ENCODE measurements at regions not wholly inside any gene's neighbourhood (a gene's known extent, or its start where the extent isn't known, plus 50 kb on each side); places are given as distances from the start of the nearest gene placed in this dataset.
A peak's percentile ranks its signal among the peaks of the same experiment; 100 is the strongest.

DNA sequence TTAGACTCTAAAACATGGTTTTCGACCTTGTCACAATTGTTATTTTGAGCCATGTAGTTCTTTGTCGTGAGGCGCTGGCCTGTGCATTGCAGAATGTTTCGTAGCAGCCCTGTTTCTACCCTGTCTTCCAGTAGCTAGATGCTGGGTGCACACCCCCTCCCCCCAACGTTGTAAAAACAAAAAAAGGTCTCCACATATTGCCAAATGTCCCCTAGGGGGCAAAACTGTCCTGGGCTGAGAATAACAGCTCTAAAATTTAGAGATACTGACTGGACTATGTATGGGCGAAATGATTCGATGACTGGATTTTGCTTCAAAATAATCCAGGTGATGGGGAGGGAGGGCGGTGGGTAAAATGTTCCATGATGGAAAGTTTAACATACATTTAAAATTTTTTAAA lies 126.1 kb upstream of the FUT8 start:
- peak in 1 of 2 donors; percentile 45 for DNase-seq

GRCh38 chr14:65287264-65288131 lies 125.0 kb upstream of the FUT8 start:
- peak; percentile 54 to 69 for DNase-seq

DNA sequence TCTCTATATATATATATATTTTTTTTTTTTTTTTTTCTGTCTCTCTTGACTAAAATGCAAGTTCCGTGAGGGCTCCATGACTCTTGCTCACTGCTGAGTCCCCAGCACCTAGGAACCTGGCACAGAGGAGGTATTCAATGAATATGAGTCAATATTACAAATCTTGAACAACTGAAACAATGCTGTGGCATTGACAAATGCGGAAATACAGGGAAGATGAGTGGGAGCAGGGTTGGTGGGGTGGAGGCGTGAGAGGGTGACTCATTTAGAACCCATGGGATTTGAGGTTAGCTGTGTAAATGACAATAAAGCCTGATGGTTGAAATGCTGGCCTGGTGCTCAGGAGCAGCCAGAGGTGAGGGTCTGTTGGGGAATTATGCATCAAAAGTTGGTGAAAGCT lies 121.7 kb upstream of the FUT8 start:
- no peak for DNase-seq

DNA sequence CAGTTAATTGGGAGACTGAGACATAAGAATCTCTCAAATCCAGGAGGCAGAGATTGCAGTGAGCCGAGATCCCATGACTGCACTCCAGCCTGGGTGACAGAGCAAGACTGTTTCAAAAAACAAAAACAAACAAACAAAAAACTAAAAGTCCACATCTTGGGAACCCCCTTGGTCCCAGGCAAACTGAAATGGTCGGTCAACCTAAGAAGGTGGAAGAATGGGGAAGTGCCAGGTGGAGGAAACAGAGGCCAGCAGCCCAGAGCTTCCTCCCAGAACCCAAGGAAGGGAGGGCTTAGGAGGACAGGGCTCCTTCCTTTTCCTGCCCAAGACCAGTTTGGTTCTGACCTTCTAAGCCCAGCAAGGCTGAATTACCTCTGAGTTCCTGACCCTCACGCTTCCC lies 121.0 kb upstream of the FUT8 start:
- DNase-seq = no peak

DNA sequence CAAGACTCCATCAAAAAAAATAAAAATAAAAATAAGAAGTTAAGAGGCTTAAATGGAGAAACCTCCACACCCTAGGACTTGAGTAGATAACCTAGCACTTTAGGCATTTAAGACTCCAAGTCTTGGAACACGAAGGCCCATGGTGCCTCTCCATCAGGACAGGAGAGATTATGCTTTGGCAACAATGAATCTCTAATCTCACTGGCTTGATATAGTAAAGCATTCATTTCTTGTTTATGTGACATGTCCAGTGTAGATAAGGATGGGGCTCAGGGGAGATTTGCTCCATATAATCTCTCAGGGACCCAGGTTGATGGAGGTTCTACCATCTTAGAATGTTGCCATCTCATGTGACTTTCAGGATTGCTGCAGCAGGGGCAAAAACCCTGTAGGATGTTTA lies 117.7 kb upstream of the FUT8 start:
- DNase-seq = no peak

DNA sequence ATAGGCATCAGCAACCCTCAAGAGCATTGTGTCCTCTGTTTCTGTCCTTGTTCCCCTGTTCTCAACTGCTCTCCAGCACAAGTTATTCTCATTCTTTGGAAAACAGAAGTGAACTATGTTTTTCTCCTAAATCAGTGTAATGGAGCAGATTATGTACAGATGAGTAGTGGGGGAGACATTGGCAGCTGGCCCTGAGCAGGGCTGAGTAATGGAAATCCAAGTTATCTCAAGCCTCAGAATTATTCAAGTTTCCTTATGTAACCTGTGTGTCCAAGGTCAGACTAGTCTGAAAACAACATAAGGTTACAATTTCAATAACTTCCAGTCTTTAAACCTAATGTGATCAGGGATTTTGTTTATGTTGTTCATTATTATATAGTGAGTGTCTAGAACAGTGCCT lies 116.1 kb upstream of the FUT8 start:
- no peak for DNase-seq

DNA sequence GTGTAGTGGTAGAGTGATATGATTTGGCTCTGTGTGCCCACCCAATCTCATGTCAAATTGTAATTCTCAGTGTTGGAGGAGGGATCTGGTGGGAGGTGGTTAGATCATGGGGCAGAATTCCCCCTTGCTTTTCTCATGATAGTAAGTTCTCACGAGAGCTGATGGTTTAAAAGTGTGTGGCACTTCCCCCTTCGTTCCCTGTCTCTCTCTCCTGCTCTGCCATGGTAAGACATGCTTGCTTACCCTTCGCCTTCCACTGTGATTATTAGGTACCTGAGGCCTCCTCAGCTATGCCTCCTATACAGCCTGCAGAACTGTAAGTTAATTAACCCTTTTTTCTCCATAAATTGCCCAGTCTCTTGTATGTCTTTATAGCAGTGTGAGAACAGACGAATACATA lies 115.7 kb upstream of the FUT8 start:
- DNase-seq = no peak

GRCh38 chr14:65297744-65298143 lies 114.8 kb upstream of the FUT8 start:
- no peak for DNase-seq

- DNase-seq = no peak
Observed at GRCh38 chr14:65299826-65300225, 112.7 kb upstream of the FUT8 start.

GRCh38 chr14:65301862-65302539 lies 110.5 kb upstream of the FUT8 start:
- DNase-seq = no peak

GRCh38 chr14:65302571-65303189 lies 109.8 kb upstream of the FUT8 start:
- no peak for DNase-seq

- no peak for DNase-seq
Observed at GRCh38 chr14:65303190-65303898, 109.2 kb upstream of the FUT8 start.

DNA sequence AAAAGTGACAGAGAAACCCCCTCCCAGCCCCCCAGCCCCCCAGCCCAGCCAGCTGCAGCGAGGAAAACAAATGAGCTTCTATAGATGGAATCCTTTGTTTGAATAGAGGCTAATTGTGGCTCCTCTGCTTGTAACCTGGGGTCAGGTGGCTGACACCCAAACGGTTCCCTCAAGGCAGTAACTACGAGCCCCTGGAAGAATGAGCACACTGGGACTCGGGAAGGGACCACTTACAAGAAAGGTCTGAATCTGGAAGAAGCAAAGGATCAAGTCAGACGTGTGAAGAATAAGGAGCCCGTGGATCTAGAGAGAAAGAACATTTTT lies 108.7 kb upstream of the FUT8 start:
- no peak for DNase-seq

DNA sequence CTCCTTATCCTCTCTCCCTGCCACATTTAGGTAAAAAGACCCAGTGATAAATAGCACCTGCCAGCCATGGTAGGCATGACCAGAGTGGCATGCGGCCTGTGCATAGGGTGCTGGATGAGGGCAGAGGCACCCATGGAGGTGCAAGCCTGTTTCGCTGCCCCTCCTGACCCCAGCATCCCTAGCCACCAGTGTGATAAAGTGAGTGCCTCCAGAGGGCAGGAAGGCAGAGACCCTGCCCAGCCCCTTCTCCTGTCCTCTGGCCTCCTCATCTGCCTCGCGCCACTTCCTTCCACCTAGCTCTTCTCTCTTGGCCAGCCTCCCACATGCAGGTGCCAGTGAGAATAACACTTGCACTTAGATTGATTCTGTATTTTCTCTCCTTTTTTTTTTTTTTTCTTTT lies 108.3 kb upstream of the FUT8 start:
- DNase-seq = no peak

DNA sequence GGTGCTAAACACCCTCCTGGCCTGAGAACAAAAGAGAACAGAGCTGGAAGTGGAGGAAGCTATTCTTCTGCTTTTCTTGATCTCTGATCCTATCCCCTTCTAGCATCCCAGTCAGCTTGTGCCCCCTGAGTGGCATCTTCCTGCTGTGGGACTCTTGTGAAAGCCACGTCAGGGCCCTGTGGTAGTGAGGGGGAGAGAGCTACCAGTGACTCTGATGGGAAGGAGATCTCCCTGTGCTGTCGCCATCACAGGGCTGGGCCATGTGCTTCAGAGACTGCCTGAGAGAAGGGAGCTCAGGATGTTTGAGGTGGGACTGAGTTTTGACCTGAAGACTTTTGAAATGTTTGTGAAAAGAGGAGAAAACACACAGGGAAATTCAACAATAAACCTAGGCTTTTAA lies 107.6 kb upstream of the FUT8 start:
- no peak for DNase-seq

DNA sequence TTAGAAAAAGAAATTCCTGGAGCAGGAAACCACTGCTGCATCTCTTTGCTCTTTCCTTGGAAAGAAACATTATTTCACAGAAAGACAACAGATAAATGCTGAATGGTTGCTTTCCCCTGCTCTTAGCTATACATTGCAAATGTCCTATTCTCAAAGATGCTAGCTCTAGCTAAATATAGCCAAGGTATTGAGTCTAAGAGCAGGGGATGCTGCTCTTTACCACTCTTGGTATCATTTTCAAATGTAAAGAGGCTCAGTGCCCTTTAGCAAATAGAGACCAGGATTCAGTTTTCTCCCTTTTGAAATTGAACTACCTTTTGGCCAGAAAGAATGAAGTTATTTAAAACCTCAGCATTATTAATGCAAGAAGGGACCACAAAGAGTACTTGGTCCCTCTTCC lies 104.0 kb upstream of the FUT8 start:
- no peak for DNase-seq

DNA sequence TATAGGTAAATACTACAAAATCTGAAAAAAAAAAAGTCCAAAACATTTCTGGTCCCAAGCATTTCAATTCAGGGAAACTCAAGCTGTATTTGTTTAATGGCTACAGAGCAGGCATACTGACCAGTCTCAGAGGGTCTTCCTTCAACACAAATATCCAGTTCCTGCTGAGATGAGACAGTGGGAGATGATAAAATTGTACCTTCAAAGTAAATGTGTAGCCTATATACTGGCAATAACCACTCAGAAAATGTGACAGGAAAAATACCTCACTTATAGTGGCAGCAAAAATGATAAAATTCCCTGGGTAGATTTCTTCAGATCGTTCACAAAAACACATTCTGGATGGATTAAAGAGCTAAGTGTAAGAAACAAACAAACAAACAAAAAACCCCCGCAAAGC lies 102.0 kb upstream of the FUT8 start:
- DNase-seq = no peak

DNA sequence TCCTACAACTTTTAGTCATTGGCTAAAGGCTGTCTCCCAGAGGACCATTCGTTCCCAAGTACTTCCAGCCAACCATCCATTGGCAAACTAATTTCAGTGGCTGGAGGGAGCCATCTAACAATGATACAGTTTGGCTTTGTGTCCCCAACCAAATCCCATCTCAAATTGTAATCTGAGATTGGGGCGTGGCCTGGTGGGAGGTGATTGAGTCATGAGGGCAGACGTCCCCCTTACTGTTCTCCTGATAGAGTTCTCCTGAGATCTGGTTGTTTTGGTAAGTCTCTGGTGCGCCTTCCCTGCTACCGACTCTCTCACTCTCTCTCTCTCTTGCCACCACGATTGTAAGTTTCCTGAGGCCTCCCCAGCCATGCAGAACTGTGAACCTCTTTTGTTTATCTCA lies 99.7 kb upstream of the FUT8 start:
- no peak for DNase-seq

DNA sequence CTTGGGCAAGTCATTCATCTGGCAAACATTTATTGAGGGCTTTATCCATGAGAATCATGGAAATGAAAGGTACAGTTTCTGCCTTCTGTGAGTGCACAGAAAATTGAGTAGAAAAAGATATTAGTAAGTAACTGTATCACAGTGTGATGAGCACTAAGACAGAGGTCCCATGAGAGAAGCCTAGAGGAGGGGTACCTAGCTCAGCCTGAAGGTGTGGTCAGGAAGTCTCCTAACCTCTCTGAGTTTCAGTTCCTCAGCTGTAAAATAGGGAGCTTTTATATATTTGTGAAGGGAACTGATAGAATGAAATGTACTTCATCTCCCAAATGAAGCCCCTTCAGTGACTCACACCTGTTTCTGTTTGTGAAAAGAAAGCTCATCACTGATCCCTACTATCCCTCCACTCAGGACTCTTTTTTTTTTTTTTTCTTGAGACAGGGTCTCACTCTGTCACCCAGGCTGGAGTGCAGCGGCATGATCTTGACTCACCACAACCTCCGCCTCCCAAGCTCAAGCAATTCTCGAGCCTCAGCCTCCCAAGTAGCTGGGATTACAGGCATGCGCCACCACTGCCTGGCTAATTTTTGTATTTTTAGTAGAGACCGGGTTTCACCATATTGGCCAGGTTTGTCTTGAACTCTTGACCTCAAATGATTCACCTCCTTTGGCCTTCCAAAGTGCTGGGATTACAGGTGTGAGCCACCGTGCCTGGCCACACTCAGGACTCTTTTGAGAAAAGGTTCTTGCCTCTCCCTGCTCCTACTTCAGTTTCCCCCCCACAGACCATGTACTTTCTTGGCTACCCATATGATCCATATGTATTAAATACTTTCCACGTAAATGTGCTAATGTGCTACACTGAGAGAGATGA lies 93.7 kb upstream of the FUT8 start:
- DNase-seq = peak in 1 of 2 donors; percentile 53

DNA sequence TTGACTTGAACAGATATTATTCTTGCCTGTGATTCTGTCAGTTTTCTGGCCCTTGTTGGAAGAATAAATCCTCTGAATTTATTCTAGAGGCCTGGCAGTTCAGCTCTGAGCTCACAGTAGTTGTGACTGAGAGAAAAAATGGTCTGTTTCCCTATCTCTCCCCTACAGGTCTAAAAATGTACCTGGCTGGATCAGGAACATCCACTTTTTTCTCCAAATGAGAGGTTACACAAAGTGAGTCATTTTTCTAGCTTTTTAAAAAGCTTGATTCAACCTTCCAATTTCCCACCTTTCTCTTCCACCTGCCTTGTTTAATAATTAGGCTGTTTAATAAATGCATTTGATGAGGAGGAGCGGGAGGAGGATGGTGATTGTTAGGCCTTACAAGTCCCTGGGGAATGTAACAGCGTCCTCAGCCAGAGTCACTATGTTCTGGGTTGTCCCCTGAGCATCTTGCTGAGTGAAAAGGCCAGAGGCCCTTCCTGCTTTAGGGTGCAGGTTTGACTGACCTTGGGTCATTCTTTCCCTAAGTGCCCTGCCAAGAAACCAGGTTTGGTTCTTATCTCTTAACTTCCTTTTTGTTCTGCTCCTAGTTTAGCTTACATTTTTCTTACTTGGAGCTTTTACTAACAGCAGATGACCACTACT lies 91.7 kb upstream of the FUT8 start:
- no peak for DNase-seq

DNA sequence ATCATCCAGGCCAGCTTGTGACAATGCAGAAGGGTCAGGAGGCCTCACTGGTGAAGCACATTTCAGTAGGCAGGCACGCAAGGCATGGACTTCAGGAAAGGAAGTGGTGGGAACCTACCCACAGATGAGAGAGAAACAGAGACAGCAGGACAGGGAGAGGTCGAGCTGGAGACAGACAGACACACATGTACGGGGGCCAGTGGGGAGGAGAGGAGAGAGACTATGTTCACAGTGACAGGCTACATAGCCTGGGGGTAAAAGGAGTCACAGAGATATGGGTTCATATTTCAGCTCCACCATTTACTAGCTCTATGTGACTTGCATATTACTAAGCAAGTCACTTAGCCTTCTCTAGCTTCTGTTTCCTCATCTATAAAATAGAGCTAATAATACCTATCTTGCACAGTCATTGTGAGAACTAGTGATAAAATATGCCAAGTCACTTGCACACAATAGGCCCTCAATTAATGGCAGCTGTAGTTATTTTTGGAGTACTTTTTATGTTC lies 91.1 kb upstream of the FUT8 start:
- no peak for DNase-seq

GRCh38 chr14:65329481-65329880 lies 83.0 kb upstream of the FUT8 start:
- DNase-seq = no peak

Data from CD4-positive, alpha-beta T cell treated with Interleukin-4 for 1 hour (primary cell).